ENCODE measurements at regions not wholly inside any gene's neighbourhood (a gene's known extent, or its start where the extent isn't known, plus 50 kb on each side); places are given as distances from the start of the nearest gene placed in this dataset.

- Histone ChIP-seq H3K4me2 (ENCODE audit: insufficient read depth, low read length) (no peak overlapping the region), H3K4me3 (no peak overlapping the region), H3K36me3 (ENCODE audit: control insufficient read depth, insufficient read depth, low read length) (no peaks in the 10 kb centered on the region), H3K9me1 (ENCODE audit: control insufficient read depth, insufficient read depth, low read length) (peaks cover 2% of the 10 kb centered on the region), H3K9me3 (replicated peaks; ENCODE audit: control insufficient read depth, insufficient read depth, low read depth, low read length) (no peaks in the 10 kb centered on the region), H3K4me1 (replicated peaks in 1 of 2; ENCODE audit: control insufficient read depth in 2 of 2, insufficient read depth in 2 of 2, low read length in 2 of 2) (no peaks in the 10 kb centered on the region), H2AFZ (ENCODE audit: low read depth, low read length) (no peak overlapping the region), H3K79me2 (ENCODE audit: control insufficient read depth, insufficient read depth, low read length) (no peaks in the 10 kb centered on the region), H3K27ac (ENCODE audit: extremely low read depth, low read depth, low read length) (no peak overlapping the region), H3K27me3 (ENCODE audit: control insufficient read depth in 2 of 2, insufficient read depth in 2 of 2, low read length in 2 of 2) (peaks cover 0 to 10% of the 10 kb centered on the region in 2 experiments; a peak in 2 of 5 replicates), H4K20me1 (replicated peaks; ENCODE audit: control insufficient read depth, insufficient read depth, low read length) (no peaks in the 10 kb centered on the region), H3K9ac (ENCODE audit: insufficient read depth in 1 of 2, low read depth in 2 of 2, low read length in 2 of 2) (no peak overlapping the region)
- WGBS (ENCODE audit: insufficient coverage, low coverage, missing lambda C conversion rate) = 4% methylated on average over 5 of the region's 5 CpGs
- intact Hi-C loops (cut with micrococcal nuclease) = no loop called here
- in situ Hi-C loops (cut with MboI) = no loop called here
- no TSS peak for BruUV-seq (replicated peaks)
- TF ChIP-seq PRPF4 (IDR thresholded peaks at IDR 0.05; ENCODE audit: insufficient read depth, low read depth, low read length, poor library complexity, severe bottlenecking) = no peak
- TF ChIP-seq SNIP1 (IDR thresholded peaks at IDR 0.05; ENCODE audit: low read depth) = no peak
- TF ChIP-seq STAT5A (IDR thresholded peaks at IDR 0.05; ENCODE audit: borderline replicate concordance, low read length) = no peak
- no peak for TF ChIP-seq SPI1 (IDR thresholded peaks at IDR 0.05; ENCODE audit: borderline replicate concordance, low read depth, low read length)
- no peak for TF ChIP-seq THRAP3 (IDR thresholded peaks at IDR 0.05; ENCODE audit: borderline replicate concordance)
- TF ChIP-seq TEAD1 (CRISPR knock-in tag; IDR thresholded peaks at IDR 0.05) = no peak
- TF ChIP-seq ZNF79 (CRISPR knock-in tag; IDR thresholded peaks at IDR 0.05; ENCODE audit: low read depth) = no peak
- TF ChIP-seq EWSR1 (IDR thresholded peaks at IDR 0.05; ENCODE audit: borderline replicate concordance, low read depth, partially characterized antibody) = no peak
- TF ChIP-seq ZNF766 (CRISPR knock-in tag; conservative IDR thresholded peaks at IDR 0.05) = no peak
- no peak for TF ChIP-seq SMAD1 (IDR thresholded peaks at IDR 0.05; ENCODE audit: low read depth, low read length, partially characterized antibody)
- TF ChIP-seq, protein P1, sequence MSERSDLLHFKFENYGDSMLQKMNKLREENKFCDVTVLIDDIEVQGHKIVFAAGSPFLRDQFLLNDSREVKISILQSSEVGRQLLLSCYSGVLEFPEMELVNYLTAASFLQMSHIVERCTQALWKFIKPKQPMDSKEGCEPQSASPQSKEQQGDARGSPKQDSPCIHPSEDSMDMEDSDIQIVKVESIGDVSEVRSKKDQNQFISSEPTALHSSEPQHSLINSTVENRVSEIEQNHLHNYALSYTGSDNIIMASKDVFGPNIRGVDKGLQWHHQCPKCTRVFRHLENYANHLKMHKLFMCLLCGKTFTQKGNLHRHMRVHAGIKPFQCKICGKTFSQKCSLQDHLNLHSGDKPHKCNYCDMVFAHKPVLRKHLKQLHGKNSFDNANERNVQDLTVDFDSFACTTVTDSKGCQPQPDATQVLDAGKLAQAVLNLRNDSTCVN (CRISPR knock-in tag; IDR thresholded peaks at IDR 0.05) = no peak
- no peak for TF ChIP-seq ZNF584 (CRISPR knock-in tag; IDR thresholded peaks at IDR 0.05; ENCODE audit: low read depth)
- no peak for TF ChIP-seq IRF2 (CRISPR knock-in tag; IDR thresholded peaks at IDR 0.05)
- no peak for TF ChIP-seq ZNF311 (CRISPR knock-in tag; IDR thresholded peaks at IDR 0.05)
- FAIRE-seq = no peak
- ATAC-seq = no peak
- no peak for DNase-seq (ENCODE audit: extremely low read depth in 1 of 4, low spot score in 3 of 4)
- ChIA-PET CTCF (ENCODE audit: low intra/inter-chr PET ratio) (no interaction called here), POLR2A (no interaction called here)
These were observed 423.5 kb upstream of the B3GAT1 start for GRCh38 chr11:134835561-134835960.
